ENCODE measurements at regions not wholly inside any gene's neighbourhood (a gene's known extent, or its start where the extent isn't known, plus 50 kb on each side); places are given as distances from the start of the nearest gene placed in this dataset.

DNA sequence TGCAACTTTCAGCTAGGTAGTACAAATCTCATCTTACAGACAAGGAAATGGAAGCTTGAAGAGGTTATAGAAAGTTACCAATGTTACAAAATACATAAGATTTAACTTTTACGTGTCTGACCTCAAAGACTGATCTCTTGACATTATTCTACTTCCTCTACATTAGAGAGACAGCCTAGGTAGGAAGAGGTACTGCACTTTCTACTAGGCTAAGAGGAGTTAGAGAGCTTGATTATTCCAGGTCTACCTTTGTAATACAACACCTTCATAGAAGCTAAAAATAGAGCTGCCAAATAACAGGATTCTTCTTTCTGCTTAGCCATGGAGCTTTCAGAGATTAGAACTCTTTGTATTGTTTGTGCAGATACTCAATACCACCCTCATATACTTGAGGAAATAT, 147.6 kb upstream of the NPY2R start:
- no peak for TF ChIP-seq CTCF (IDR thresholded peaks at IDR 0.05)
- TF ChIP-seq ZFX (IDR thresholded peaks at IDR 0.05; ENCODE audit: borderline replicate concordance), result no peak
